ENCODE measurements at regions not wholly inside any gene's neighbourhood (a gene's known extent, or its start where the extent isn't known, plus 50 kb on each side); places are given as distances from the start of the nearest gene placed in this dataset.

GRCh38 chr11:15882876-15883454 is 473.4 kb downstream of the SOX6 start:
- intact Hi-C loops (cut with micrococcal nuclease) = no loop called here
- H3K27me3 Mint-ChIP-seq (ENCODE audit: low read depth in 3 of 3) = peaks cover 0 to 4% (median 0%) of the 10 kb centered on the region in 3 donors
- no peak for DNase-seq
- H3K27ac Mint-ChIP-seq = no peak overlapping the region
- H3K9me3 Mint-ChIP-seq = peaks cover 0 to 3% (median 0%) of the 10 kb centered on the region in 7 donors
- Histone ChIP-seq H3K4me3 (replicated peaks in 1 of 3; ENCODE audit: low read depth in 2 of 3, low read length in 3 of 3) (no peak overlapping the region), H3K36me3 (replicated peaks in 1 of 2; ENCODE audit: control insufficient read depth in 1 of 2, insufficient read depth in 2 of 2, low read length in 2 of 2) (no peaks in the 10 kb centered on the region), H3K9me3 (replicated peaks in 1 of 2; ENCODE audit: control insufficient read depth in 1 of 2, insufficient read depth in 1 of 2, low read length in 2 of 2) (no peaks in the 10 kb centered on the region), H3K79me2 (ENCODE audit: insufficient read depth, low read length) (no peaks in the 10 kb centered on the region), H3K27me3 (ENCODE audit: control insufficient read depth in 2 of 2, insufficient read depth in 2 of 2, low read length in 2 of 2) (no peaks in the 10 kb centered on the region), H4K20me1 (ENCODE audit: insufficient read depth, low read length) (no peaks in the 10 kb centered on the region), H3K27ac (ENCODE audit: low read depth in 1 of 2, low read length in 2 of 2) (no peak overlapping the region), H2AFZ (ENCODE audit: insufficient read depth, low read depth, low read length, poor library complexity, severe bottlenecking) (no peak overlapping the region), H3K4me1 (ENCODE audit: control insufficient read depth in 1 of 2, insufficient read depth in 2 of 2, low read length in 2 of 2) (no peaks in the 10 kb centered on the region), H3K4me2 (replicated peaks; ENCODE audit: extremely low read depth, low read length, poor library complexity, severe bottlenecking) (no peak overlapping the region), H3K9ac (ENCODE audit: insufficient read depth, low read length, poor library complexity, severe bottlenecking) (no peak overlapping the region)
- no peaks in the 10 kb centered on the region for H3K36me3 Mint-ChIP-seq
- H3K4me3 Mint-ChIP-seq = no peak overlapping the region
- TF ChIP-seq, protein P1, sequence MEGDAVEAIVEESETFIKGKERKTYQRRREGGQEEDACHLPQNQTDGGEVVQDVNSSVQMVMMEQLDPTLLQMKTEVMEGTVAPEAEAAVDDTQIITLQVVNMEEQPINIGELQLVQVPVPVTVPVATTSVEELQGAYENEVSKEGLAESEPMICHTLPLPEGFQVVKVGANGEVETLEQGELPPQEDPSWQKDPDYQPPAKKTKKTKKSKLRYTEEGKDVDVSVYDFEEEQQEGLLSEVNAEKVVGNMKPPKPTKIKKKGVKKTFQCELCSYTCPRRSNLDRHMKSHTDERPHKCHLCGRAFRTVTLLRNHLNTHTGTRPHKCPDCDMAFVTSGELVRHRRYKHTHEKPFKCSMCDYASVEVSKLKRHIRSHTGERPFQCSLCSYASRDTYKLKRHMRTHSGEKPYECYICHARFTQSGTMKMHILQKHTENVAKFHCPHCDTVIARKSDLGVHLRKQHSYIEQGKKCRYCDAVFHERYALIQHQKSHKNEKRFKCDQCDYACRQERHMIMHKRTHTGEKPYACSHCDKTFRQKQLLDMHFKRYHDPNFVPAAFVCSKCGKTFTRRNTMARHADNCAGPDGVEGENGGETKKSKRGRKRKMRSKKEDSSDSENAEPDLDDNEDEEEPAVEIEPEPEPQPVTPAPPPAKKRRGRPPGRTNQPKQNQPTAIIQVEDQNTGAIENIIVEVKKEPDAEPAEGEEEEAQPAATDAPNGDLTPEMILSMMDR (IDR thresholded peaks at IDR 0.05) = no peak
- WGBS (ENCODE audit: insufficient coverage) = 25% methylated on average over 5 of the region's 9 CpGs
- H3K4me1 Mint-ChIP-seq = peaks cover 3% of the 10 kb centered on the region

DNA sequence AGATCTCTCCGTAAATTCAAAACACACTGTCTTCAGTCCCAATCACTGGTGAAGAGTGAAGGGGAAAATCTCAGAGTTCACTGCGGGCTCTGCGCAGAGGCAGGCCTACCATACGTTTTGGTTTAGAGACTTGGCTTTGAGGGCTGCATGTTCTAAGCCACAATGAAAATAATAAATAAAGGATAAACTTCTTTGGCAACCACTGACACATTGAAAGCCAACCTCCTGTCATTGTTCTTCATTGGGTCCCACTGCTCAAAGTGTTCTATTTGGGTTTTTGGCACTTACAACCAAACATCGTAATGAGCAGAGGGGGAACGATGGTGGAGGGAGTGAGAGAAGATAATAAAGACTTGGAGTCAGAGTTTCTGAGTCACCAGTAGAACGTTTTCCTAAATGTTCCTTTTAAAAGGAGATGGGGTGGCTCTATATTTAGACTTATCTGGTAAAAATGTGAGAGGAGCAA is 472.9 kb downstream of the SOX6 start:
- H3K79me2 ChIP-seq (ENCODE audit: insufficient read depth, low read length) = no peaks in the 10 kb centered on the region
- intact Hi-C loops (cut with micrococcal nuclease) = no loop called here
- no peaks in the 10 kb centered on the region for H4K20me1 ChIP-seq (ENCODE audit: insufficient read depth, low read length)
- Mint-ChIP-seq H3K9me3 (peaks cover 0 to 3% (median 0%) of the 10 kb centered on the region in 7 donors), H3K36me3 (no peaks in the 10 kb centered on the region), H3K27me3 (ENCODE audit: low read depth in 3 of 3) (peaks cover 0 to 4% (median 0%) of the 10 kb centered on the region in 3 donors), H3K27ac (no peak overlapping the region), H3K4me1 (peaks cover 3% of the 10 kb centered on the region), H3K4me3 (no peak overlapping the region)
- no peak overlapping the region for H2AFZ ChIP-seq (ENCODE audit: insufficient read depth, low read depth, low read length, poor library complexity, severe bottlenecking)
- H3K27me3 ChIP-seq (ENCODE audit: control insufficient read depth in 2 of 2, insufficient read depth in 2 of 2, low read length in 2 of 2) = no peaks in the 10 kb centered on the region
- WGBS (ENCODE audit: insufficient coverage) = 87% methylated on average over 3 of the region's 7 CpGs
- no peak overlapping the region for H3K27ac ChIP-seq (ENCODE audit: low read depth in 1 of 2, low read length in 2 of 2)
- no peak for DNase-seq
- H3K4me2 ChIP-seq (replicated peaks; ENCODE audit: extremely low read depth, low read length, poor library complexity, severe bottlenecking) = no peak overlapping the region
- H3K4me3 ChIP-seq (replicated peaks in 1 of 3; ENCODE audit: low read depth in 2 of 3, low read length in 3 of 3) = no peak overlapping the region
- no peaks in the 10 kb centered on the region for H3K36me3 ChIP-seq (replicated peaks in 1 of 2; ENCODE audit: control insufficient read depth in 1 of 2, insufficient read depth in 2 of 2, low read length in 2 of 2)
- TF ChIP-seq, protein P1 (IDR thresholded peaks at IDR 0.05) = no peak
- no peaks in the 10 kb centered on the region for H3K4me1 ChIP-seq (ENCODE audit: control insufficient read depth in 1 of 2, insufficient read depth in 2 of 2, low read length in 2 of 2)
- H3K9me3 ChIP-seq (replicated peaks in 1 of 2; ENCODE audit: control insufficient read depth in 1 of 2, insufficient read depth in 1 of 2, low read length in 2 of 2) = no peaks in the 10 kb centered on the region
- no peak overlapping the region for H3K9ac ChIP-seq (ENCODE audit: insufficient read depth, low read length, poor library complexity, severe bottlenecking)
